ENCODE measurements at regions not wholly inside any gene's neighbourhood (a gene's known extent, or its start where the extent isn't known, plus 50 kb on each side); places are given as distances from the start of the nearest gene placed in this dataset.

- Mint-ChIP-seq H3K27ac (no peak overlapping the region), H3K9me3 (no peaks in the 10 kb centered on the region), H3K4me1 (peaks cover 13% of the 10 kb centered on the region), H3K4me3 (no peak overlapping the region), H3K36me3 (ENCODE audit: low read depth) (no peaks in the 10 kb centered on the region), H3K27me3 (ENCODE audit: insufficient read depth) (no peaks in the 10 kb centered on the region)
- no peak for DNase-seq
- peaks cover 5% of the 10 kb centered on the region for H3K4me1 ChIP-seq (ENCODE audit: control insufficient read depth, insufficient read depth, low read length)
- H3K9ac ChIP-seq (ENCODE audit: extremely low read depth, low read length, poor library complexity, severe bottlenecking), result no peak overlapping the region
- WGBS, 2 experiments (ENCODE audit: insufficient coverage in 1 of 2, insufficient read length in 1 of 2), result 93% methylated on average over 1 of the region's 2 CpGs; no CpG with 5 or more reads in 1 of the 2 experiments
- H3K4me3 ChIP-seq (ENCODE audit: low read length), result no peak overlapping the region
- no peaks in the 10 kb centered on the region for H3K36me3 ChIP-seq (ENCODE audit: control insufficient read depth, insufficient read depth, low read length)
- no peak overlapping the region for H3K27ac ChIP-seq (ENCODE audit: low read depth, low read length)
- H3K9me3 ChIP-seq (ENCODE audit: control insufficient read depth, low read length), result no peaks in the 10 kb centered on the region
- no peak for TF ChIP-seq CTCF (conservative IDR thresholded peaks at IDR 0.05)
- H3K27me3 ChIP-seq (ENCODE audit: control insufficient read depth, insufficient read depth, low read length, poor library complexity, severe bottlenecking), result no peaks in the 10 kb centered on the region
These were observed 64.3 kb upstream of the DMRTA1 start for GRCh38 chr9:22382331-22382730.

- DNase-seq, result no peak
- Histone ChIP-seq H3K27me3 (ENCODE audit: control insufficient read depth, insufficient read depth, low read length, poor library complexity, severe bottlenecking) (no peaks in the 10 kb centered on the region), H3K36me3 (ENCODE audit: control insufficient read depth, insufficient read depth, low read length) (no peaks in the 10 kb centered on the region), H3K9ac (ENCODE audit: extremely low read depth, low read length, poor library complexity, severe bottlenecking) (no peak overlapping the region), H3K4me1 (ENCODE audit: control insufficient read depth, insufficient read depth, low read length) (peaks cover 6% of the 10 kb centered on the region), H3K4me3 (ENCODE audit: low read length) (no peak overlapping the region), H3K9me3 (ENCODE audit: control insufficient read depth, low read length) (no peaks in the 10 kb centered on the region), H3K27ac (ENCODE audit: low read depth, low read length) (no peak overlapping the region)
- Mint-ChIP-seq H3K4me3 (no peak overlapping the region), H3K27ac (no peak overlapping the region), H3K9me3 (no peaks in the 10 kb centered on the region), H3K27me3 (ENCODE audit: insufficient read depth) (no peaks in the 10 kb centered on the region), H3K4me1 (peaks cover 16% of the 10 kb centered on the region), H3K36me3 (ENCODE audit: low read depth) (no peaks in the 10 kb centered on the region)
- WGBS, 2 experiments (ENCODE audit: insufficient coverage in 1 of 2, insufficient read length in 1 of 2), result 63 to 85% methylated on average over 1 to 2 of the region's 2 CpGs
- TF ChIP-seq CTCF (conservative IDR thresholded peaks at IDR 0.05), result no peak
These were observed 62.9 kb upstream of the DMRTA1 start for GRCh38 chr9:22383718-22384117.

- H3K4me3 ChIP-seq (ENCODE audit: low read length), result no peak overlapping the region
- no peak overlapping the region for H3K27ac ChIP-seq (ENCODE audit: low read depth, low read length)
- H3K27me3 ChIP-seq (ENCODE audit: control insufficient read depth, insufficient read depth, low read length, poor library complexity, severe bottlenecking), result no peaks in the 10 kb centered on the region
- TF ChIP-seq CTCF (conservative IDR thresholded peaks at IDR 0.05), result no peak
- peaks cover 13% of the 10 kb centered on the region for H3K4me1 ChIP-seq (ENCODE audit: control insufficient read depth, insufficient read depth, low read length)
- Mint-ChIP-seq H3K9me3 (no peaks in the 10 kb centered on the region), H3K4me1 (peaks cover 27% of the 10 kb centered on the region), H3K36me3 (ENCODE audit: low read depth) (no peaks in the 10 kb centered on the region), H3K27ac (no peak overlapping the region), H3K27me3 (ENCODE audit: insufficient read depth) (no peaks in the 10 kb centered on the region), H3K4me3 (no peak overlapping the region)
- peak; percentile 54 for DNase-seq
- 74 to 85% methylated on average over 4 to 5 of the region's 5 CpGs for WGBS, 2 experiments (ENCODE audit: insufficient coverage in 1 of 2, insufficient read length in 1 of 2)
- no peaks in the 10 kb centered on the region for H3K36me3 ChIP-seq (ENCODE audit: control insufficient read depth, insufficient read depth, low read length)
- no peak overlapping the region for H3K9ac ChIP-seq (ENCODE audit: extremely low read depth, low read length, poor library complexity, severe bottlenecking)
- no peaks in the 10 kb centered on the region for H3K9me3 ChIP-seq (ENCODE audit: control insufficient read depth, low read length)
These were observed 57.4 kb upstream of the DMRTA1 start for GRCh38 chr9:22389271-22389670.

All from endodermal cell (in vitro differentiated cells).